CD4-positive, CD25-positive, alpha-beta regulatory T cell (primary cell): ENCODE measurements at regions not wholly inside any gene's neighbourhood (a gene's known extent, or its start where the extent isn't known, plus 50 kb on each side); places are given as distances from the start of the nearest gene placed in this dataset.

Source experiments
- ATAC-seq, 2 donors: fragments of 150-1000 bp; cut with Tn5 transposase; one replicate each; pipeline ENCODE4 v1.10.0; 2021; ENCODE audit warnings: low read depth in 2 of 2, moderate number of reproducible peaks in 2 of 2, moderate library complexity in 1 of 2
- DNase-seq, 3 donors: peaks; one replicate each; pipeline versions ENCODE4 v3.0.0 to v3.0.0-alpha.2; 2012 to 2022; ENCODE audit warnings: mixed read lengths in 1 of 3
- H3K27ac ChIP-seq: one replicate; pipeline ENCODE4 v1.7.0; 2013; ENCODE audit warnings: mild to moderate bottlenecking, low read length; ENCODE audit not compliant: insufficient read depth, poor library complexity, severe bottlenecking
- H3K27me3 ChIP-seq: one replicate; pipeline ENCODE4 v1.7.0; 2013; ENCODE audit warnings: low read length; ENCODE audit not compliant: control insufficient read depth, insufficient read depth
- H3K36me3 ChIP-seq: one replicate; pipeline ENCODE4 v1.7.0; 2013; ENCODE audit warnings: mild to moderate bottlenecking, low read length, moderate library complexity; ENCODE audit not compliant: control insufficient read depth, insufficient read depth
- H3K4me1 ChIP-seq: 2 replicates; pipeline ENCODE4 v1.7.0; 2013; ENCODE audit warnings: mild to moderate bottlenecking, low read length; ENCODE audit not compliant: insufficient read depth, control insufficient read depth, poor library complexity, severe bottlenecking
- H3K4me3 ChIP-seq: one replicate; pipeline ENCODE4 v1.7.0; 2013; ENCODE audit warnings: low read depth, mild to moderate bottlenecking, low read length, moderate library complexity
- H3K9me3 ChIP-seq, 2 experiments: 1 replicate in 1 of 2; 2 replicates in 1 of 2; pipeline ENCODE4 v1.7.0; 2013; ENCODE audit warnings: low read length in 2 of 2, mild to moderate bottlenecking in 1 of 2, moderate library complexity in 1 of 2; ENCODE audit not compliant: control insufficient read depth in 2 of 2
- H3K27ac Mint-ChIP-seq, 3 donors: one replicate each; pipeline ENCODE4 v1.8.0; 2020 to 2022; ENCODE audit warnings: mild to moderate bottlenecking in 3 of 3, mixed read lengths in 3 of 3, moderate library complexity in 2 of 3
- H3K27me3 Mint-ChIP-seq: one replicate; pipeline ENCODE4 v1.8.0; 2022; ENCODE audit warnings: mild to moderate bottlenecking, mixed read lengths
- H3K36me3 Mint-ChIP-seq: one replicate; pipeline ENCODE4 v1.8.0; 2020; ENCODE audit warnings: mixed read lengths
- H3K4me1 Mint-ChIP-seq, 4 donors: one replicate each; pipeline ENCODE4 v1.8.0; 2020 to 2022; ENCODE audit warnings: mixed read lengths in 4 of 4, mild to moderate bottlenecking in 1 of 4
- H3K4me3 Mint-ChIP-seq, 4 donors: one replicate each; pipeline ENCODE4 v1.8.0; 2020 to 2022; ENCODE audit warnings: mild to moderate bottlenecking in 4 of 4, mixed read lengths in 4 of 4, moderate library complexity in 3 of 4
- H3K9me3 Mint-ChIP-seq, 7 donors: one replicate each; pipeline ENCODE4 v1.8.0; 2020 to 2022; ENCODE audit warnings: mixed read lengths in 7 of 7, mild to moderate bottlenecking in 3 of 7, moderate library complexity in 2 of 7

GRCh38 chr5:8079056-8079455 is 210.1 kb downstream of the MTRR start:
- Mint-ChIP-seq H3K9me3 (peaks cover 0 to 7% (median 0%) of the 10 kb centered on the region in 7 donors), H3K27ac (no peak overlapping the region), H3K36me3 (no peaks in the 10 kb centered on the region), H3K27me3 (no peaks in the 10 kb centered on the region), H3K4me1 (no peaks in the 10 kb centered on the region), H3K4me3 (no peak overlapping the region)
- Histone ChIP-seq H3K27me3 (no peaks in the 10 kb centered on the region), H3K4me1 (no peaks in the 10 kb centered on the region), H3K4me3 (no peak overlapping the region), H3K9me3 (no peaks in the 10 kb centered on the region), H3K36me3 (no peaks in the 10 kb centered on the region), H3K27ac (no peak overlapping the region)
- ATAC-seq (no peak), DNase-seq (no peak)

- ATAC-seq (no peak), DNase-seq (no peak)
- no peaks in the 10 kb centered on the region for H3K27me3 Mint-ChIP-seq
- Histone ChIP-seq H3K27me3 (no peaks in the 10 kb centered on the region), H3K4me3 (no peak overlapping the region), H3K36me3 (no peaks in the 10 kb centered on the region), H3K4me1 (no peaks in the 10 kb centered on the region), H3K27ac (no peak overlapping the region), H3K9me3 (no peaks in the 10 kb centered on the region)
- H3K4me3 Mint-ChIP-seq = no peak overlapping the region
- peaks cover 0 to 7% (median 0%) of the 10 kb centered on the region in 7 donors for H3K9me3 Mint-ChIP-seq
- H3K36me3 Mint-ChIP-seq = no peaks in the 10 kb centered on the region
- no peaks in the 10 kb centered on the region for H3K4me1 Mint-ChIP-seq
- H3K27ac Mint-ChIP-seq = no peak overlapping the region
Measured at GRCh38 chr5:8081179-8081578, 212.2 kb downstream of the MTRR start.

GRCh38 chr5:8093669-8094068 is 224.7 kb downstream of the MTRR start:
- H3K4me1 ChIP-seq = no peaks in the 10 kb centered on the region
- Mint-ChIP-seq H3K36me3 (no peaks in the 10 kb centered on the region), H3K27ac (no peak overlapping the region)

GRCh38 chr5:8094304-8094703 is 225.4 kb downstream of the MTRR start:
- ATAC-seq = peak in 1 of 2 donors; percentile 20
- no peaks in the 10 kb centered on the region for H3K27me3 ChIP-seq
- Mint-ChIP-seq H3K36me3 (no peaks in the 10 kb centered on the region), H3K27ac (no peak overlapping the region), H3K4me1 (no peaks in the 10 kb centered on the region), H3K9me3 (peaks cover 0 to 9% (median 2%) of the 10 kb centered on the region in 7 donors), H3K4me3 (no peak overlapping the region), H3K27me3 (peaks cover 4% of the 10 kb centered on the region)
- H3K36me3 ChIP-seq = no peaks in the 10 kb centered on the region
- no peaks in the 10 kb centered on the region for H3K4me1 ChIP-seq
- no peaks in the 10 kb centered on the region for H3K9me3 ChIP-seq
- H3K4me3 ChIP-seq = no peak overlapping the region
- no peak overlapping the region for H3K27ac ChIP-seq
- DNase-seq = no peak

More at GRCh38 chr5:8093669-8094068, 224.7 kb downstream of the MTRR start:
- no peaks in the 10 kb centered on the region for H3K9me3 ChIP-seq
- Mint-ChIP-seq H3K4me3 (no peak overlapping the region), H3K4me1 (no peaks in the 10 kb centered on the region), H3K27me3 (peaks cover 4% of the 10 kb centered on the region), H3K9me3 (peaks cover 0 to 9% (median 2%) of the 10 kb centered on the region in 7 donors)
- no peak overlapping the region for H3K4me3 ChIP-seq
- no peaks in the 10 kb centered on the region for H3K36me3 ChIP-seq
- ATAC-seq (no peak), DNase-seq (no peak)
- H3K27me3 ChIP-seq = no peaks in the 10 kb centered on the region
- H3K27ac ChIP-seq = no peak overlapping the region

DNA sequence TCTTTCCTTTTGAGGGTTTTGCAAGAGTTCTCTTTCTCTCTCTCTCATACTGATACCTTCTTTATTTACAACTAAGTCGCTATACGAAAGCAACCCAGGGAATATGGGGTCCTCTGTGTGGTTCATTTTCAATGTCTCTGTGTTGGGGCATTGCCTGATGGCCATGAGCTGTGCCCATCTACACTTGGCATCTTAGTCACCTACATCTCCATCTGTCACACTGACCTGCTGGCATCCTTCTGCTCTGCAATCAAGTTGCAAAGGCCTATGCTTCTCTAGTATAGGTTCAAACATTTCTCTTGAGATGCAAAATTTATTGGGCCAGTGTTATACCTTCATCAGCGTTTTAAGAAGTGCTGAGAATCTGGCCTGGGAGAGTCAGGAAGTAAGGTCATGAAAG is 228.2 kb downstream of the MTRR start:
- Histone ChIP-seq H3K27me3 (no peaks in the 10 kb centered on the region), H3K9me3 (no peaks in the 10 kb centered on the region), H3K4me3 (no peak overlapping the region), H3K36me3 (no peaks in the 10 kb centered on the region), H3K4me1 (no peaks in the 10 kb centered on the region), H3K27ac (no peak overlapping the region)
- no peaks in the 10 kb centered on the region for H3K36me3 Mint-ChIP-seq
- no peaks in the 10 kb centered on the region for H3K27me3 Mint-ChIP-seq
- H3K4me3 Mint-ChIP-seq = no peak overlapping the region
- DNase-seq (no peak), ATAC-seq (no peak)
- peaks cover 0 to 2% (median 0%) of the 10 kb centered on the region in 7 donors for H3K9me3 Mint-ChIP-seq
- H3K27ac Mint-ChIP-seq = no peak overlapping the region
- no peaks in the 10 kb centered on the region for H3K4me1 Mint-ChIP-seq

GRCh38 chr5:8098081-8098480 is 229.1 kb downstream of the MTRR start:
- Histone ChIP-seq H3K9me3 (no peaks in the 10 kb centered on the region), H3K27me3 (no peaks in the 10 kb centered on the region), H3K4me3 (no peak overlapping the region), H3K4me1 (no peaks in the 10 kb centered on the region), H3K27ac (no peak overlapping the region), H3K36me3 (no peaks in the 10 kb centered on the region)
- H3K4me1 Mint-ChIP-seq = no peaks in the 10 kb centered on the region
- DNase-seq (no peak), ATAC-seq (no peak)
- H3K27me3 Mint-ChIP-seq = no peaks in the 10 kb centered on the region
- H3K36me3 Mint-ChIP-seq = no peaks in the 10 kb centered on the region
- H3K27ac Mint-ChIP-seq = no peak overlapping the region
- H3K9me3 Mint-ChIP-seq = peaks cover 0 to 2% (median 0%) of the 10 kb centered on the region in 7 donors
- H3K4me3 Mint-ChIP-seq = no peak overlapping the region

- H3K27ac ChIP-seq = no peak overlapping the region
- Mint-ChIP-seq H3K27me3 (no peaks in the 10 kb centered on the region), H3K36me3 (no peaks in the 10 kb centered on the region), H3K9me3 (peaks cover 0 to 3% (median 0%) of the 10 kb centered on the region in 7 donors), H3K27ac (no peak overlapping the region), H3K4me3 (no peak overlapping the region), H3K4me1 (no peaks in the 10 kb centered on the region)
- no peaks in the 10 kb centered on the region for H3K9me3 ChIP-seq
- H3K36me3 ChIP-seq = no peaks in the 10 kb centered on the region
- DNase-seq = no peak
- no peak for ATAC-seq
- no peaks in the 10 kb centered on the region for H3K27me3 ChIP-seq
- no peaks in the 10 kb centered on the region for H3K4me1 ChIP-seq
- no peak overlapping the region for H3K4me3 ChIP-seq
Measured at GRCh38 chr5:8102714-8103113, 233.8 kb downstream of the MTRR start.

DNA sequence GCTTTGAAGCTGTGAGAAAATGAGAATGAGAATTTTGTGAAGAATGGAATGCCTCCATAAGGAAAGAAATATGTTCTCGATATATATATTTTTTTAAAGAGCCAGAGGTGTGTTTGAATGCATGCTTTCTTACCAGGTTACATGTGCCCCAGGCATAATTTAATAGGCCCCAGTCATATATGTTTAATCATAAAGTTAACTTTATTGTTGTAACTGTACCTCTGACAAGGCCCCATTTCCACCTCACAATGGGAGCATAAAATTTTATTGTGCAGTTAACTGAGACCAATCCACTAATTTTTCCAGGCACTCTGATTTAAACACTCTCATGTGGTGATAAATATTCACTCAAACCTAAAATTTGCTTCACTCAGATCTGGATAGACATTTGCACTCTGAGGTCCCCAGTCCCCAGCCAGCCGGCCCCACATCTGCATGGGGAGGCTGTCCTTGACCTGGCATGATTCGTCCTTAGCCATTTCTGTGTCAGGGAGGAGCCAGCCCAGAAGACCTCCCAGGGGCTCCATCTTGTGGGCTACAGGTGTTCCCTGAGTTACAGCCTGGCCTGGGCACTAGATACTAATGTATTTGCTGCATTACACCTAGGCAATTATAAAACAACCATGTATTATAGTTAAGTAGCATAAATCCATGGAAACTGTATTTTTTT is 245.8 kb downstream of the MTRR start:
- H3K27ac Mint-ChIP-seq = no peak overlapping the region
- H3K9me3 Mint-ChIP-seq = peaks cover 0 to 3% (median 0%) of the 10 kb centered on the region in 7 donors
- no peak overlapping the region for H3K27ac ChIP-seq
- H3K4me1 Mint-ChIP-seq = no peaks in the 10 kb centered on the region
- ATAC-seq (no peak), DNase-seq (no peak)
- H3K36me3 Mint-ChIP-seq = no peaks in the 10 kb centered on the region
- no peak overlapping the region for H3K4me3 Mint-ChIP-seq
- no peaks in the 10 kb centered on the region for H3K4me1 ChIP-seq
- H3K36me3 ChIP-seq = no peaks in the 10 kb centered on the region
- H3K27me3 ChIP-seq = no peaks in the 10 kb centered on the region
- no peak overlapping the region for H3K4me3 ChIP-seq
- no peaks in the 10 kb centered on the region for H3K9me3 ChIP-seq
- H3K27me3 Mint-ChIP-seq = no peaks in the 10 kb centered on the region
